ENCODE measurements at regions not wholly inside any gene's neighbourhood (a gene's known extent, or its start where the extent isn't known, plus 50 kb on each side); places are given as distances from the start of the nearest gene placed in this dataset.

GRCh38 chr15:85910834-85911233 is 116.1 kb upstream of the KLHL25 start:
- Mint-ChIP-seq H3K4me3 (ENCODE audit: unreplicated experiment) (no peak overlapping the region), H3K36me3 (ENCODE audit: unreplicated experiment) (no peaks in the 10 kb centered on the region), H3K27me3 (ENCODE audit: unreplicated experiment) (no peaks in the 10 kb centered on the region), H3K4me1 (ENCODE audit: unreplicated experiment) (no peaks in the 10 kb centered on the region), H3K9me3 (ENCODE audit: unreplicated experiment) (no peaks in the 10 kb centered on the region), H3K27ac (ENCODE audit: unreplicated experiment) (no peak overlapping the region)
- no peak for DNase-seq (ENCODE audit: extremely low spot score, unreplicated experiment)
- TF ChIP-seq CTCF (IDR thresholded peaks at IDR 0.05) = no peak

GRCh38 chr15:85913461-85913860 is 118.7 kb upstream of the KLHL25 start:
- no peak for DNase-seq (ENCODE audit: extremely low spot score, unreplicated experiment)
- no peak overlapping the region for H3K27ac Mint-ChIP-seq (ENCODE audit: unreplicated experiment)
- H3K4me1 Mint-ChIP-seq (ENCODE audit: unreplicated experiment) = no peaks in the 10 kb centered on the region
- H3K9me3 Mint-ChIP-seq (ENCODE audit: unreplicated experiment) = no peaks in the 10 kb centered on the region
- H3K4me3 Mint-ChIP-seq (ENCODE audit: unreplicated experiment) = no peak overlapping the region
- TF ChIP-seq CTCF (IDR thresholded peaks at IDR 0.05) = no peak
- no peaks in the 10 kb centered on the region for H3K36me3 Mint-ChIP-seq (ENCODE audit: unreplicated experiment)
- no peaks in the 10 kb centered on the region for H3K27me3 Mint-ChIP-seq (ENCODE audit: unreplicated experiment)

- no peaks in the 10 kb centered on the region for H3K36me3 Mint-ChIP-seq (ENCODE audit: unreplicated experiment)
- H3K27ac Mint-ChIP-seq (ENCODE audit: unreplicated experiment) = no peak overlapping the region
- H3K9me3 Mint-ChIP-seq (ENCODE audit: unreplicated experiment) = no peaks in the 10 kb centered on the region
- no peak overlapping the region for H3K4me3 Mint-ChIP-seq (ENCODE audit: unreplicated experiment)
- TF ChIP-seq CTCF (IDR thresholded peaks at IDR 0.05) = no peak
- DNase-seq (ENCODE audit: extremely low spot score, unreplicated experiment) = no peak
- H3K4me1 Mint-ChIP-seq (ENCODE audit: unreplicated experiment) = no peaks in the 10 kb centered on the region
- no peaks in the 10 kb centered on the region for H3K27me3 Mint-ChIP-seq (ENCODE audit: unreplicated experiment)
Observed at GRCh38 chr15:85920956-85921355, 126.2 kb upstream of the KLHL25 start.

GRCh38 chr15:85924088-85924487 is 129.4 kb upstream of the KLHL25 start:
- Mint-ChIP-seq H3K9me3 (ENCODE audit: unreplicated experiment) (no peaks in the 10 kb centered on the region), H3K4me3 (ENCODE audit: unreplicated experiment) (no peak overlapping the region), H3K27me3 (ENCODE audit: unreplicated experiment) (peaks cover 3% of the 10 kb centered on the region), H3K36me3 (ENCODE audit: unreplicated experiment) (no peaks in the 10 kb centered on the region), H3K4me1 (ENCODE audit: unreplicated experiment) (no peaks in the 10 kb centered on the region), H3K27ac (ENCODE audit: unreplicated experiment) (no peak overlapping the region)
- no peak for DNase-seq (ENCODE audit: extremely low spot score, unreplicated experiment)
- no peak for TF ChIP-seq CTCF (IDR thresholded peaks at IDR 0.05)

GRCh38 chr15:85925649-85926237 is 131.0 kb upstream of the KLHL25 start:
- no peak for TF ChIP-seq CTCF (IDR thresholded peaks at IDR 0.05)
- no peak overlapping the region for H3K27ac Mint-ChIP-seq (ENCODE audit: unreplicated experiment)

More at GRCh38 chr15:85925649-85926237, 131.0 kb upstream of the KLHL25 start:
- H3K36me3 Mint-ChIP-seq (ENCODE audit: unreplicated experiment) = no peaks in the 10 kb centered on the region
- no peaks in the 10 kb centered on the region for H3K9me3 Mint-ChIP-seq (ENCODE audit: unreplicated experiment)
- H3K4me3 Mint-ChIP-seq (ENCODE audit: unreplicated experiment) = no peak overlapping the region
- H3K4me1 Mint-ChIP-seq (ENCODE audit: unreplicated experiment) = no peaks in the 10 kb centered on the region
- no peak for DNase-seq (ENCODE audit: extremely low spot score, unreplicated experiment)
- H3K27me3 Mint-ChIP-seq (ENCODE audit: unreplicated experiment) = peaks cover 3% of the 10 kb centered on the region

All from osteocyte (in vitro differentiated cells).